ENCODE measurements at regions not wholly inside any gene's neighbourhood (a gene's known extent, or its start where the extent isn't known, plus 50 kb on each side); places are given as distances from the start of the nearest gene placed in this dataset.

GRCh38 chr11:28584992-28585391 is 476.8 kb downstream of the METTL15 start:
- Histone ChIP-seq H3K4me3 (replicated peaks in 1 of 2; ENCODE audit: low read depth in 1 of 2, low read length in 2 of 2) (no peak overlapping the region), H2AFZ (ENCODE audit: low read depth, low read length, poor library complexity, severe bottlenecking) (no peak overlapping the region), H4K20me1 (ENCODE audit: insufficient read depth) (no peaks in the 10 kb centered on the region), H3K4me1 (ENCODE audit: control insufficient read depth in 1 of 2, insufficient read depth in 2 of 2, low read length in 2 of 2) (peaks cover 0 to 4% of the 10 kb centered on the region in 2 experiments; a peak in 1 of 4 replicates), H3K36me3 (ENCODE audit: control insufficient read depth in 1 of 2, insufficient read depth in 2 of 2, low read length in 2 of 2) (no peaks in the 10 kb centered on the region), H3K9me2 (ENCODE audit: insufficient read depth) (no peaks in the 10 kb centered on the region), H3K79me2 (ENCODE audit: insufficient read depth, low read length) (no peaks in the 10 kb centered on the region), H3K9me3 (ENCODE audit: control insufficient read depth in 1 of 2, insufficient read depth in 1 of 2, low read depth in 1 of 2, low read length in 2 of 2) (no peaks in the 10 kb centered on the region), H3K27me3 (ENCODE audit: insufficient read depth, low read length) (no peaks in the 10 kb centered on the region), H3K9ac (ENCODE audit: low read length) (no peak overlapping the region), H3K27ac (ENCODE audit: low read depth, low read length) (no peak overlapping the region), H3K4me2 (ENCODE audit: low read length) (no peak overlapping the region)
- no TSS peak for BruUV-seq (replicated peaks)
- DNase-seq (ENCODE audit: low read depth, low spot score) (no peak), ATAC-seq (no peak)
- no peak for TF ChIP-seq ATF3 (IDR thresholded peaks at IDR 0.05)
- no peak for TF ChIP-seq YY1 (IDR thresholded peaks at IDR 0.05; ENCODE audit: extremely low read depth, insufficient replicate concordance, low read depth, low read length)
- no peak for TF ChIP-seq CTCF (IDR thresholded peaks at IDR 0.05 in 2 of 3, conservative IDR thresholded peaks at IDR 0.05 in 1 of 3; ENCODE audit: borderline replicate concordance in 1 of 3, insufficient read depth in 1 of 3, low read depth in 2 of 3, low read length in 2 of 3)
- TF ChIP-seq EZH2phosphoT487 (IDR thresholded peaks at IDR 0.05; ENCODE audit: borderline replicate concordance), result no peak
- no peak for TF ChIP-seq SIN3A (IDR thresholded peaks at IDR 0.05; ENCODE audit: low read depth)
- no peak for TF ChIP-seq ZFX (IDR thresholded peaks at IDR 0.05)
- TF ChIP-seq CBX3 (IDR thresholded peaks at IDR 0.05; ENCODE audit: low read depth), result no peak
- TF ChIP-seq MAX (IDR thresholded peaks at IDR 0.05), result no peak
- TF ChIP-seq ZNF274 (IDR thresholded peaks at IDR 0.05; ENCODE audit: low read depth, low read length), result no peak
- TF ChIP-seq CEBPB (IDR thresholded peaks at IDR 0.05; ENCODE audit: low read depth), result no peak
- TF ChIP-seq EGR1 (IDR thresholded peaks at IDR 0.05; ENCODE audit: low read depth), result no peak
- TF ChIP-seq REST (IDR thresholded peaks at IDR 0.05; ENCODE audit: low read depth), result no peak
- no peak for TF ChIP-seq EZH2 (IDR thresholded peaks at IDR 0.05)
- no peak for TF ChIP-seq TCF7L2 (IDR thresholded peaks at IDR 0.05; ENCODE audit: borderline replicate concordance, extremely low read depth, insufficient read depth, insufficient read length)
- ChIA-PET RAD21 (ENCODE audit: low non-redundant PET in 1 of 2, low total read pairs in 2 of 2, uncharacterized antibody in 2 of 2, unreplicated experiment in 2 of 2) (no interaction called here), CTCF (no interaction called here), POLR2A (interaction anchor here (1.3 kb wide), 1 partner anchor 11 kb away, joined by 3 read pairs; no protein-coding TSS in a partner anchor)
- intact Hi-C loops (cut with micrococcal nuclease), result no loop called here
